Esophagus squamous epithelium (tissue), 4 donors: ENCODE measurements at regions not wholly inside any gene's neighbourhood (a gene's known extent, or its start where the extent isn't known, plus 50 kb on each side); places are given as distances from the start of the nearest gene placed in this dataset.

Experiments used
- CTCF ChIP-seq, 6 experiments: fragments of 450-650 bp in 4 of 6; fragments of 200-600 bp in 2 of 6; sonication (generic) in 2 of 6; IDR thresholded peaks; one replicate each; pipeline ENCODE4 v1.5.1; 2016 to 2019; ENCODE audit warnings: antibody characterized with exemption in 6 of 6, mild to moderate bottlenecking in 4 of 6, moderate library complexity in 4 of 6
- POLR2A ChIP-seq, 4 donors: fragments of 450-650 bp; IDR thresholded peaks; one replicate each; pipeline ENCODE4 v1.6.1; 2017; ENCODE audit warnings: antibody characterized with exemption in 4 of 4, mild to moderate bottlenecking in 4 of 4, moderate library complexity in 3 of 4

- no peak for TF ChIP-seq CTCF (IDR thresholded peaks at IDR 0.05)
- no peak for TF ChIP-seq POLR2A (IDR thresholded peaks at IDR 0.05)
These were observed 818.4 kb upstream of the CDH2 start for GRCh38 chr18:28995319-28995718.
